ENCODE measurements at regions not wholly inside any gene's neighbourhood (a gene's known extent, or its start where the extent isn't known, plus 50 kb on each side); places are given as distances from the start of the nearest gene placed in this dataset.

GRCh38 chr6:102327697-102328225 lies 934.3 kb downstream of the GRIK2 start:
- no peak for TF ChIP-seq POLR2AphosphoS5 (IDR thresholded peaks at IDR 0.05; ENCODE audit: low read depth, low read length)
- TF ChIP-seq CTCF (IDR thresholded peaks at IDR 0.05), result no peak
- TF ChIP-seq REST (IDR thresholded peaks at IDR 0.05; ENCODE audit: insufficient read depth in 1 of 2, low read depth in 2 of 2, low read length in 1 of 2), result no peak
- no peak for TF ChIP-seq TCF7L2 (IDR thresholded peaks at IDR 0.05; ENCODE audit: low read depth, low read length)

Measured in Panc1 (cell line).